NCI-H1417 treated with DMSO at 0.1 percent for 48 hours (cell line): ENCODE measurements at regions not wholly inside any gene's neighbourhood (a gene's known extent, or its start where the extent isn't known, plus 50 kb on each side); places are given as distances from the start of the nearest gene placed in this dataset.
"Not testable (repeated sequence)": the region's sequence is repeated elsewhere in the genome, so short reads cannot be mapped to it uniquely, and the experiment has no call there.

Experiments used
- DNase-seq: peaks from one replicate; lab custom pipeline; 2025; lab: John Stamatoyannopoulos, UW

DNA sequence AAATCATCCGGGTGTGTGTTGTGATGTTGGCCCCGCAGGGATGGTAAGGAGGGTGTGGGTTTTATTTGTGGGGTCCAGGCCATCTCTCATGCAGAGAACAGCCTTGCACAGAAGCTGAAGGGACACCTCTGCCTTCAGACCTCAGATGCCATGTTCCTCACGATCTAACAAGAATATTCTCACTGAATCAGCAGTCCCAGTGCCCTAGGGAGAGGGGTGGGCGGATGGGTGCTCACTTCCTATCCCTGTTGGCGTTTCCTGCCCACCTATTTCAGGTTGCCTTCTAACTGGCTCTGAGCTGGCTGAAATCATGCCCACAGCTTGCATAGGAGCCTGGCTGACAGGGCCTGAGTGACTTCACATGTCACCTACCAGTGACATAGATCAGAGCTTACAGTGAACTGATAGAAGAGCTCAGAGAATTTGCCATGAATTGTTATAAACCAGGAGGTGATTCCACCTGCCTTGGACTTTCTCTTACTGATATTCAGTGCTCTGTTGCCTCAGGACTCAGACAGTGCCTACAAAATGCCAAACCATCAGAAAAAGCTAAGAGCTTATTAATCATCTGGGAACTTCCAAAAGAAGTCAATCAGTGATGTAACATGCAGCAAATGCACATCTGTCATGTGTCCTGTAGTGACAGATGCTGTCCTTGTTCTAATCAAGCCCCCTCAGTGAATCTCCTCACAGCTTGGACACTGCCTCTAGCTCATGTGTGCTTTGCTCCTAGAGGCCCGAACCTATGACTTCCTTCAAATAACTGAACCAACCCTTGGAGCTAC, 186.8 kb upstream of the ADRA1D start:
- DNase-seq: no peak

DNA sequence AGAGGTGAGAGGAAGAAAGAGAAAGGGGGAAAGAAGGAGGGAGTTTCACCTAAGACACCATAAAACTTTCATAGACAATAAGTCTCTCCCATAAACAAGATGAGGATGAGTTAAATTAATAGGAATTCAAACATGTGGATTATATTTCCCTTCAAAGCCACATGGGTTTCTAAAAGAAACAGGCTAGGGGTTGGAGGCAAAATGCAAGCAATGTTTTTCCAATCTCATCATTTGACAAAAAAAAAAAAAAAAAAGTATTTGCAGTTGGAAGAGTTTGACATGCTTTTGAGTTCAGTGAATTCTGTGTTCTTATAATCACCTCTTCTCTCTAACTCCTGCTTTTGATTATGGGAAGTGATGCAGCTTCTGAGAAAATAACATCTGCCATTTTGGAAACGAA, 186.1 kb upstream of the ADRA1D start:
- DNase-seq: no peak

DNA sequence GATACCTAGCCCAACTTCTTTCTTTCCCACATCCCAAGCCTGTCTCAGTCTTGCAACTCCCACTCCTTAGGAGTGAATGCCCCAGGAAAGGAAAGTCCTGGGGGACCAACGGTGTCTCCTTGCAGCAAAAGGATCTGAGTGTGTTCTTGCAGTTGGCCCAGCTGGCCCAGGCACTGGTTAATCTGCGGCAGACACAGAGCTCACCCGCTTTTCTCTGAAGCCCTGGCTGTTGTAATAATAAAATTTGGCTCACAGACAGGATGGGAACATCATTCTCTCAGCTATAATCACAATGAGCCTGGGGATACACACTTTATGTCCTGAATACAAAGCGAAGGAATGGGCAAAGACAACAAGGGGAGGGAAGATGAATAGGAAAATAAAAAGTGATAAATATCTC, 185.6 kb upstream of the ADRA1D start:
- no peak for DNase-seq

DNA sequence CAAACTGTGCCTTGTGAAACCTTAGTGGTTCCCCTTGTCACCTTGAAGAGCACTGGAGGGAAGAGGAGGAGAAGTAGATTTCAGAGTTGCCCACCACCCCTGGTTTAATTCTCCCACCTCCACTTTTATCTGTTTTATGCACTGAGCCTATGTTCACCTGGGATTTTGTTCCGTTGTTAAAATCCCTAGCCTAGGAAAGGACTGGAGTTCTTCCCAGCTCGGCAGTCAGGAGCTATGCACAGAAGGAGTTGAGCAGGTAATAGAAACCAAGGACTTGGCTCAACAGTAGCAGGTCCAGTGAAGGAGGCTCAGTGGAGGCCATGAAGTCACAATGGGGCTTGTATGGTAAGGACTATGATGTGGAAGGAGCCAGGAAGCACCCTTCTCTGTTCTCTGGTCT, 182.4 kb upstream of the ADRA1D start:
- no peak for DNase-seq

- DNase-seq: not testable (repeated sequence)
These were observed 181.7 kb upstream of the ADRA1D start for GRCh38 chr20:4430826-4431225.

GRCh38 chr20:4427940-4428586, 179.0 kb upstream of the ADRA1D start:
- no peak for DNase-seq

GRCh38 chr20:4418141-4418540, 169.1 kb upstream of the ADRA1D start:
- no peak for DNase-seq

DNA sequence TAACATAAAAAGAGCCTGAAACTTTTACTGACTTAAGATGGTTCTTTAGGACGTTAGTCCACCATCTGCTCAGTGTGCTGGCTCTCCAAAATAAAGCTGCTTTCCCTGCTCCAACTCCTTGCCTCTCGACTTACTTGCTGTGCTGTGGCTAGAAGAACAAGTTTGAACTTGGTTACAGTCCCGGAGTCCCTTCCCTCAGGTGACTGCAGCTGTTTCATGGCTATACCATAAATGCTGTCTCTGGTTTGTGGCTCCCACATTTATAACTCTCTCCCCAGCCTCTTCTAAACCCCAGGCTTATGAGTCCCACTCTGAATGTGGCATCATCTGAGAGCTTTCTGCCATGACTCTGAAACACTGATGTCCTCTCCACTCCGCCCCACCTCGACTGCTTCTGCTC, 166.2 kb upstream of the ADRA1D start:
- no peak for DNase-seq

DNA sequence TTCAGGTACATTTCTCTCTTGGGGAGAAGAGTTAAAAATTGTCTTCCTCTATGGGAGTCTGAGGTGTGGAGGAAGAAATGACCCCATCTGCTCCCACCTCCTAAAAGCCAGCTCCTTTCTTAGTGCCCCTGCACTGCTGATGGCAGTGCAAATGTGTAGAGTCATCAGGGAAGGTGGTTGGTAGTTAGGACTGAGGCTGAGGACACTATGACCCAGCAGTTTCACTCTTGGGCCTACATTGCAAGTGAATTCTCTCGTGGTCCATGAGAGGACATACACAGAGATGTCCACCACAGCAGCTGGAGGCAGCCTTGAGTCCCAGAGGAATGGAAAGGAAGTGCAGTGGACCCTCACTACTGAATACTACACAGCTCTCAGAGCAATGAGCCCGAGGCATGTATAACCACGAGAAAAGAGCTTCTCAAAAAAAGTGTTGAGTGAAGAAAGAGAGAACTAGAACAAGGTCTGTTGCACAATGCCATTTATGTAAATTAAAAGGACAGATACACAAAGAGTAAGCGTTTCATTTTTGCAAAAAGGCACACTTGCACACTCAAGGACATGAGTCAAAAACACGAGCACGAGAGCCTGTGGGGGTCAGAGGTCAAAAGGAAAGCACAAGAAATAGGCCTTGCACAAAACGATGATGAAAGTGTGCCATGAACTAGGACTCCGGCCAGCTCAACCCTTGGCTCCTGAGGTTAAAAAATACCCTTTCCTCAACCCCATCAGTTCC, 164.4 kb upstream of the ADRA1D start:
- DNase-seq: no peak

GRCh38 chr20:4412216-4412615, 163.1 kb upstream of the ADRA1D start:
- DNase-seq: no peak

- DNase-seq: no peak
These were observed 162.7 kb upstream of the ADRA1D start for GRCh38 chr20:4411744-4412143.

DNA sequence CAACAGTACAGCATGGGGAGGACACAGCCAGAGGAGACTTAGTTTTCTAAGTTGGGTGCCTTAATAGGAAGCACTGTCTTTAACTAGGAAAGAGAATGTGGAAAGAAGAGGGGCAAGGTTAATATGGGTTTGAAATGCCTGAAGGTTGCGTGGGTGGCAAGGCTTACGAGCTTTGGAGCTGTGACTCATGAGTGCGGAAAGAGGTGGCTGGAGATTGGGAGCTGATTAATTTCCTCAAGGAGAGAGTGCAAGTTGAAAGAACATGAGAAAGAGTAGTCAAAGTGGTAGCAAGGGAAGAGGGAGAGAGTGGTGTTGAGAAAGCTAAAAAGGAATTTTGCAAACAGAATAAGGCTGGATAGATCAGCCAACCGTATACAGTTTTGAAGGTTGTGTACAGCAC, 157.5 kb upstream of the ADRA1D start:
- DNase-seq: no peak

DNA sequence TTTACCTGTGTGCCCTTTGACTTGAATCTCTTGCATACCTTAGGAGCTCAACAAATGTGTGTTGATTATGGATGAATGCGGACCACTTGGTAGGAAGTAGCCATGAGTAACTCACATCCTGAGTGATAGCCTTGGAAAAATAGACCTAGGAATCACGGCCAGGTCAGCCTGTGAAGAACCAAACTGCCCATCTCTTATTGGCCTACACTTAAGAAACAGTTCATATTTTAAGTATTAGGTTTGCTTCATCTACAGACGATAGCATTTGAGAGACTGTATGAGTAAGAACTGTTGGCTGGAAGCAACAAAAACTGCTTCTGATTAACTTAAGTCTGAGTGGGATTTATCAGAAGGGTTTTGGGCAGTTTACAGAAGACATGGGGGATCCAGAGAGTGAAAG, 152.5 kb upstream of the ADRA1D start:
- DNase-seq: no peak

DNA sequence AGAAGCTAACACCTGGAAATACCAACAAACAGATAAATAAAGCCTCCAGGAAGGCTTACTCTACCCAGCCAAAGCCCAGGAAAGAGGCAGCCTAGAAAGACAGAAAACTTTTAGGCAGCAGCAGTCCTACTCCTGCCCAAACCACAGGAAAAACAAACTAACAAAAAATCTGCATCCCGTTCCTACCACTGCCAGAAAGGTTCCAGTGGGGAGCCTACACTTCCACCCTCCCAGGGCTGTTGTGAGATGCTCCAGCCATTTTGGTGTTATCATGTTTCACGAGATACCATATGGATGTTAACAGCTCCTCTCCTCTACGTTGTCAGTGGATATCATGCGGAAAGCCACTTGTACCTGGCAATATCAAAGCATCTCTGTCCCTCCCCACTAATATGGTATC, 135.9 kb upstream of the ADRA1D start:
- DNase-seq: no peak

DNA sequence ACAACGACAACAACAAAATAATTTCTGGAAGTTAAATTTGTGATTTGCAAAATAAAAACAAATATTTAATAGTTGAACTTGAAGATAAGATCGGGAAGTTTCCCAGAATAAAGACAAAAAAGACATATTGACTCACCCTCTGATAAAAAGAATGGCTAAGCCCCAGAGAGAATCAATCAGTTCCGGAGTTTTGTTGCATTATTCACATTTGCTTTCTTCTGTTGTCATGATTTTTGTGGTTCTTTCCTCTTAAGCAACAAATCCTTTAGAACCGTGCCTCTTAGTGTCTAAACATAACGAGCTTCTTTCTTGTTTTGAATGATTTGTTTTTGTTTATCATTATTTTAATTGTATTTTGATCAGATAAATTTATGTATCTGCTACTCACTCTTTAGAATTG, 134.9 kb upstream of the ADRA1D start:
- no peak for DNase-seq

DNA sequence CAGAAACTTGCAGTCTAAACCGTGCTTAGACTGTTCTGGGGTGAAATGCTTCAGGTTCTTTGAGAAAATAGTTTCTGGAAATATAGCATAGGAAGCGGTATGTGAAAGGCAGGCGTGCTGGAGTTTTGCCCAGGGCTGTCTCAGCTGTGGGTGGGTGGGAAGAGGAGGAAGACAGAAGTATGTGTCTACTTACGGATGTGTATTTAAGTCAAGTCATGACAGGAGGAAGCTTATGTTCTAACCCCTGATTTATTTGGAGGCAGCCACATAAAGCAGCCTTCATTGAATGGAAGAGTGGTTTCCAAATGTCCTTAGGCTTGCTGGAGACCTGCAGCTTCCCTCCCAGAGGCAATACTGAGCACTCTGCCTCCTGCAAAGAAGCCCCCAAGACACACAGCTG, 126.8 kb upstream of the ADRA1D start:
- peak; percentile 33 for DNase-seq

DNA sequence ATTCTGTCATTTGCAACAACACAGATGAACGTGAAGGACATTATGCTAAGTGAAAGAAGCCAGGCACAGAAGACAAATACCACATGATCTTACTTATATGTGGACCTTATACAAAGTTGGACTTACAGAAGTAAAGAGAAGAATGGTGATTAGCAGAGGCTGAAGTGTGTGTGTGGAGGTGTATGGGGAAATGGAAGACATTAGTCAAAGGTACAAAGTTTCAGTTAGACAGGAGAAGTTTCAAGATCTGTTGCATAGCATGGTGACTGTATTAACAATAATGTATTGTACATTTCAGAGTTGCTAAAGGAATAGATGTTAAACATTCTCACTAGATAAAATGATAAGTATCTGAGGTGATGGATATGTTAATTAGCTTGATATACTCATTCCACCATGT, 124.4 kb upstream of the ADRA1D start:
- no peak for DNase-seq

GRCh38 chr20:4371623-4372251, 122.7 kb upstream of the ADRA1D start:
- DNase-seq: no peak

DNA sequence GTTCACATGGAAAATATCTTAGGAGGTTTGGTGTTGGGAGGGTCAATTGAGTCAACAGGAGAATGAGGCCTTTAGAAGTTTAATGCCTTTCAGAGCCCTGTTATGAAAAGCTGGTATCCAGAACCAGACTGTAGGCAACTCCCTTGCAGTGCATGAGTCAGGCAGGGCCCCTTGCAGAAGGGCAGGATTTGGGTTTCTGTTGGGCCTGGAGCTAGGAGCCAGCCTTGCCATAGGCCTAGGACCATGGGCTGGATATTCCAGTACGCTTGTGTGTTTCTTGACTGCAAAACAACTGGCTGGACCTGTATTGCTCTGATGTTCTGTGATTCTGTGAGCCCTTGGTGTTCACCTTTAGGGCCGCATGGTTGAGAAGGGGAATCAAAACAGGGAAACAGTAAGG, 121.8 kb upstream of the ADRA1D start:
- no peak for DNase-seq

GRCh38 chr20:4369798-4370124, 120.7 kb upstream of the ADRA1D start:
- no peak for DNase-seq

GRCh38 chr20:4369119-4369797, 120.2 kb upstream of the ADRA1D start:
- no peak for DNase-seq

DNA sequence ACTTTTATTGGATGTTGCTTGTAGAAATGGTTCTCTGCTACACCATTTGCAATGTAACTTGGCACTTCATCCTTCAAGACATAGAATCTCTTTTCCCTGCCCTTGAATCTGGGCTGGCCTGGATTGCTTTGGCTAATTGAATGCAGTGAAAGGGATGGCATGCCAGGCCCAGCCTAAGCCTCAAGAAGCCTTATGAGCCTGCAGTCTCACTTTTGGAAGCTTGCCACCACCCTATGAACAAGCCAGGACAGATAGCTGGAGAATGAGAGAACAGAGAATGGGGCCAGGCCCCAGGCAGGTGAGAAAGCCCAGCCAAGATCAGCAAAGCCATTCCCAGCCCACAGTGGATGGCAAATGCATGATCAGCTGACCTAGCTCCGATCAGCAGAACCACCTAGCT, 117.0 kb upstream of the ADRA1D start:
- no peak for DNase-seq
